ENCODE measurements at regions not wholly inside any gene's neighbourhood (a gene's known extent, or its start where the extent isn't known, plus 50 kb on each side); places are given as distances from the start of the nearest gene placed in this dataset.
"Not testable (repeated sequence)": the region's sequence is repeated elsewhere in the genome, so short reads cannot be mapped to it uniquely, and the experiment has no call there.

GRCh38 chr13:86253497-86253896, 454.3 kb upstream of the SLITRK6 start:
- DNase-seq (ENCODE audit: low read depth): not testable (repeated sequence)

GRCh38 chr13:86255820-86256219, 456.6 kb upstream of the SLITRK6 start:
- not testable (repeated sequence) for DNase-seq (ENCODE audit: low read depth)

GRCh38 chr13:86269511-86269910, 470.3 kb upstream of the SLITRK6 start:
- no peak for DNase-seq (ENCODE audit: low read depth)

GRCh38 chr13:86282442-86282841, 483.2 kb upstream of the SLITRK6 start:
- DNase-seq (ENCODE audit: low read depth): no peak

GRCh38 chr13:86283031-86283430, 483.8 kb upstream of the SLITRK6 start:
- no peak for DNase-seq (ENCODE audit: low read depth)

- no peak for DNase-seq (ENCODE audit: low read depth)
These were observed 499.5 kb upstream of the SLITRK6 start for GRCh38 chr13:86298725-86299124.

- no peak for DNase-seq (ENCODE audit: low read depth)
These were observed 499.9 kb upstream of the SLITRK6 start for GRCh38 chr13:86299128-86299527.

GRCh38 chr13:86309881-86310280, 510.7 kb upstream of the SLITRK6 start:
- DNase-seq (ENCODE audit: low read depth): no peak

GRCh38 chr13:86313421-86313820, 514.2 kb upstream of the SLITRK6 start:
- no peak for DNase-seq (ENCODE audit: low read depth)

GRCh38 chr13:86318450-86318849, 519.2 kb upstream of the SLITRK6 start:
- no peak for DNase-seq (ENCODE audit: low read depth)

- DNase-seq (ENCODE audit: low read depth): no peak
These were observed 525.0 kb upstream of the SLITRK6 start for GRCh38 chr13:86324191-86324590.

- no peak for DNase-seq (ENCODE audit: low read depth)
These were observed 556.1 kb upstream of the SLITRK6 start for GRCh38 chr13:86355301-86355700.

- no peak for DNase-seq (ENCODE audit: low read depth)
These were observed 557.9 kb upstream of the SLITRK6 start for GRCh38 chr13:86357106-86357505.

GRCh38 chr13:86363749-86364148, 564.5 kb upstream of the SLITRK6 start:
- not testable (repeated sequence) for DNase-seq (ENCODE audit: low read depth)

- DNase-seq (ENCODE audit: low read depth): no peak
These were observed 569.7 kb upstream of the SLITRK6 start for GRCh38 chr13:86368924-86369323.

- no peak for DNase-seq (ENCODE audit: low read depth)
These were observed 578.2 kb upstream of the SLITRK6 start for GRCh38 chr13:86377451-86377850.

GRCh38 chr13:86378628-86379027, 579.4 kb upstream of the SLITRK6 start:
- no peak for DNase-seq (ENCODE audit: low read depth)

- DNase-seq (ENCODE audit: low read depth): no peak
These were observed 583.9 kb upstream of the SLITRK6 start for GRCh38 chr13:86383151-86383550.

GRCh38 chr13:86383561-86383960, 584.3 kb upstream of the SLITRK6 start:
- no peak for DNase-seq (ENCODE audit: low read depth)

GRCh38 chr13:86397635-86398034, 598.4 kb upstream of the SLITRK6 start:
- no peak for DNase-seq (ENCODE audit: low read depth)

GRCh38 chr13:86399572-86399971, 600.4 kb upstream of the SLITRK6 start:
- no peak for DNase-seq (ENCODE audit: low read depth)

GRCh38 chr13:86402500-86402899, 603.3 kb upstream of the SLITRK6 start:
- DNase-seq (ENCODE audit: low read depth): no peak

GRCh38 chr13:86403181-86403580, 604.0 kb upstream of the SLITRK6 start:
- DNase-seq (ENCODE audit: low read depth): no peak

- DNase-seq (ENCODE audit: low read depth): no peak
These were observed 610.4 kb upstream of the SLITRK6 start for GRCh38 chr13:86409466-86410241.
